H1 (cell line): ENCODE measurements at regions not wholly inside any gene's neighbourhood (a gene's known extent, or its start where the extent isn't known, plus 50 kb on each side); places are given as distances from the start of the nearest gene placed in this dataset.

Source experiments
- CTCF ChIA-PET: fragments of 300-600 bp; sonication (Branson Sonifier 250); formaldehyde crosslinking; loops from one replicate; lab custom pipeline; 2021; ENCODE audit not compliant: partially characterized antibody; lab: Charles Lee
- POLR2A ChIA-PET: fragments of 300-600 bp; sonication (Branson Sonifier 250); formaldehyde crosslinking; loops from one replicate; lab custom pipeline; 2021; ENCODE audit warnings: inconsistent platforms; ENCODE audit not compliant: partially characterized antibody; lab: Charles Lee
- DNase-seq, 2 experiments: peaks; one replicate each; pipeline versions ENCODE4 v3.0.0 to v3.0.0-alpha.2; 2010 to 2022; ENCODE audit warnings: low spot score in 2 of 2, low read depth in 1 of 2, mixed read lengths in 1 of 2
- FAIRE-seq: peaks from 2 replicates; lab custom pipeline; 2011; peaks lifted over from hg19 to GRCh38; lab: Jason Lieb, UNC
- H2AFZ ChIP-seq: 2 replicates; pipeline ENCODE4 v1.8.1; 2012; ENCODE audit warnings: low read length, inconsistent platforms
- H2AK5ac ChIP-seq: 2 replicates; pipeline ENCODE4 v1.6.1; 2013; ENCODE audit warnings: low read depth, low read length
- H2BK120ac ChIP-seq: replicated peaks from 2 replicates; pipeline ENCODE3; 2013; ENCODE audit warnings: low read depth, low read length, inconsistent platforms
- H2BK12ac ChIP-seq: 2 replicates; pipeline ENCODE4 v1.6.1; 2013; ENCODE audit warnings: low read depth, low read length
- H2BK15ac ChIP-seq: 2 replicates; pipeline ENCODE4 v1.6.1; 2013; ENCODE audit warnings: low read length
- H2BK20ac ChIP-seq: 2 replicates; pipeline ENCODE4 v1.6.1; 2013; ENCODE audit warnings: low read length
- H2BK5ac ChIP-seq: 2 replicates; pipeline ENCODE4 v1.6.1; 2013; ENCODE audit warnings: low read depth, low read length
- H3K14ac ChIP-seq: 2 replicates; pipeline ENCODE4 v1.6.1; 2013; ENCODE audit warnings: inconsistent platforms; ENCODE audit not compliant: insufficient read length
- H3K18ac ChIP-seq: 2 replicates; pipeline ENCODE4 v1.6.1; 2013; ENCODE audit warnings: low read length; ENCODE audit errors: extremely low read depth
- H3K23ac ChIP-seq: 2 replicates; pipeline ENCODE4 v1.6.1; 2013; ENCODE audit warnings: inconsistent platforms; ENCODE audit not compliant: insufficient read length
- H3K23me2 ChIP-seq: 2 replicates; pipeline ENCODE4 v1.6.1; 2013; ENCODE audit warnings: low read depth, low read length
- H3K27ac ChIP-seq: 2 replicates; pipeline ENCODE4 v1.6.1; 2011; ENCODE audit warnings: low read depth, low read length, inconsistent platforms
- H3K27me3 ChIP-seq, 4 experiments: replicated peaks in 1 of 4; 1 replicate in 1 of 4; 2 replicates in 3 of 4; pipeline versions ENCODE4 v1.6.1 to v1.8.1; 2011 to 2013; ENCODE audit warnings: low read length in 3 of 4, mild to moderate bottlenecking in 3 of 4, inconsistent platforms in 2 of 4, mixed read lengths in 2 of 4, moderate library complexity in 1 of 4; ENCODE audit not compliant: control insufficient read depth in 3 of 4, insufficient read depth in 3 of 4; ENCODE audit errors: extremely low read depth in 1 of 4
- H3K36me3 ChIP-seq, 4 experiments: 2 replicates each; pipeline versions ENCODE4 v1.6.1 to v1.8.1; 2011 to 2013; ENCODE audit warnings: mild to moderate bottlenecking in 4 of 4, low read length in 3 of 4, moderate library complexity in 2 of 4, control low read depth in 1 of 4, inconsistent platforms in 1 of 4; ENCODE audit not compliant: insufficient read depth in 4 of 4, control insufficient read depth in 2 of 4
- H3K4ac ChIP-seq: replicated peaks from 2 replicates; pipeline ENCODE3; 2013; ENCODE audit warnings: low read length, low read depth, mixed read lengths, inconsistent platforms; ENCODE audit not compliant: insufficient read length
- H3K4me1 ChIP-seq, 4 experiments: replicated peaks in 1 of 4; 1 replicate in 1 of 4; 2 replicates in 3 of 4; pipeline versions ENCODE4 v1.6.1 to v1.8.1; 2011 to 2013; ENCODE audit warnings: low read length in 3 of 4, inconsistent platforms in 2 of 4, mixed read lengths in 1 of 4; ENCODE audit not compliant: insufficient read depth in 4 of 4, control insufficient read depth in 3 of 4
- H3K4me2 ChIP-seq, 2 experiments: 2 replicates each; pipeline versions ENCODE4 v1.6.1 to v1.8.1; 2011 to 2013; ENCODE audit warnings: low read depth in 2 of 2, low read length in 2 of 2, control low read depth in 1 of 2, inconsistent platforms in 1 of 2, mild to moderate bottlenecking in 1 of 2; ENCODE audit not compliant: insufficient read depth in 1 of 2
- H3K4me3 ChIP-seq, 4 experiments: fragments of 200-600, 300-600 bp in 1 of 4; sonication (generic), shearing (Covaris generic), sonication (Bioruptor Twin) in 1 of 4; 2 replicates each; pipeline versions ENCODE4 v1.5.1 to v1.8.1; 2011 to 2016; ENCODE audit warnings: low read length in 4 of 4, low read depth in 3 of 4, control low read depth in 2 of 4, inconsistent platforms in 2 of 4, mild to moderate bottlenecking in 2 of 4, mixed read lengths in 1 of 4, moderate library complexity in 1 of 4; ENCODE audit not compliant: insufficient read depth in 2 of 4; ENCODE audit errors: extremely low read depth in 1 of 4
- H3K56ac ChIP-seq: replicated peaks from 2 replicates; pipeline ENCODE3; 2013; ENCODE audit warnings: low read depth, mild to moderate bottlenecking, mixed read lengths, low read length, inconsistent platforms; ENCODE audit not compliant: insufficient read length
- H3K79me1 ChIP-seq: 2 replicates; pipeline ENCODE4 v1.6.1; 2013; ENCODE audit warnings: low read depth, low read length, control low read depth
- H3K79me2 ChIP-seq, 2 experiments: 2 replicates each; pipeline versions ENCODE4 v1.6.1 to v1.8.1; 2012 to 2013; ENCODE audit warnings: low read length in 2 of 2, mild to moderate bottlenecking in 2 of 2, inconsistent platforms in 1 of 2; ENCODE audit not compliant: insufficient read depth in 2 of 2, control insufficient read depth in 1 of 2
- H3K9ac ChIP-seq, 4 experiments: replicated peaks in 1 of 4; 1 replicate in 1 of 4; 2 replicates in 3 of 4; pipeline versions ENCODE4 v1.6.1 to v1.8.1; 2011 to 2013; ENCODE audit warnings: low read depth in 3 of 4, low read length in 3 of 4, control low read depth in 2 of 4, mild to moderate bottlenecking in 2 of 4, moderate library complexity in 2 of 4, inconsistent platforms in 1 of 4; ENCODE audit errors: extremely low read depth in 1 of 4
- H3K9me3 ChIP-seq, 2 experiments: 2 replicates each; pipeline versions ENCODE4 v1.6.1 to v1.8.1; 2012 to 2013; ENCODE audit warnings: mild to moderate bottlenecking in 2 of 2, moderate library complexity in 2 of 2, control low read depth in 1 of 2, inconsistent platforms in 1 of 2, low read depth in 1 of 2, low read length in 1 of 2, mixed read lengths in 1 of 2; ENCODE audit not compliant: insufficient read depth in 2 of 2
- H4K20me1 ChIP-seq, 2 experiments: replicated peaks in 1 of 2; 2 replicates each; pipeline versions ENCODE3 to v1.8.1; 2011 to 2013; ENCODE audit warnings: inconsistent platforms in 2 of 2, low read length in 2 of 2, mild to moderate bottlenecking in 1 of 2; ENCODE audit not compliant: insufficient read depth in 2 of 2, control insufficient read depth in 1 of 2
- H4K5ac ChIP-seq: 2 replicates; pipeline ENCODE4 v1.6.1; 2013; ENCODE audit warnings: low read length, low read depth, mixed read lengths, inconsistent platforms; ENCODE audit not compliant: insufficient read length
- H4K8ac ChIP-seq: 2 replicates; pipeline ENCODE4 v1.8.0; 2013; ENCODE audit warnings: mild to moderate bottlenecking, moderate library complexity, low read length, inconsistent platforms; ENCODE audit not compliant: insufficient read depth; ENCODE audit errors: extremely low read depth
- H4K91ac ChIP-seq: replicated peaks from 2 replicates; pipeline ENCODE3; 2013; ENCODE audit warnings: low read length, mixed read lengths, inconsistent platforms; ENCODE audit not compliant: insufficient read length
- CBX5 ChIP-seq: fragments of 300-800, 300-1000 bp; sonication (generic); IDR thresholded peaks from 2 replicates; pipeline ENCODE4 v1.7.1; 2016; ENCODE audit warnings: antibody characterized with exemption, low read length, low read depth
- CHD1 ChIP-seq: IDR thresholded peaks from 2 replicates; pipeline ENCODE4 v1.6.1; 2012; ENCODE audit warnings: low read depth, low read length, improper control_type of control experiment
- WGBS, 2 experiments: shearing (Covaris generic) in 1 of 2; methylation state at CpG; one replicate each; pipeline versions ENCODE4 v1.1.6 to v1.1.7; 2013 to 2015; ENCODE audit warnings: low lambda C conversion rate in 2 of 2, mixed read lengths in 2 of 2, inconsistent platforms in 1 of 2, low coverage in 1 of 2, missing lambda C conversion rate in 1 of 2; ENCODE audit not compliant: insufficient replicate concordance in 2 of 2, insufficient coverage in 1 of 2, insufficient read length in 1 of 2; ENCODE audit errors: extremely low coverage in 1 of 2, missing lambda C conversion rate in 1 of 2; 5-methylcytosine and 5-hydroxymethylcytosine counted together

DNA sequence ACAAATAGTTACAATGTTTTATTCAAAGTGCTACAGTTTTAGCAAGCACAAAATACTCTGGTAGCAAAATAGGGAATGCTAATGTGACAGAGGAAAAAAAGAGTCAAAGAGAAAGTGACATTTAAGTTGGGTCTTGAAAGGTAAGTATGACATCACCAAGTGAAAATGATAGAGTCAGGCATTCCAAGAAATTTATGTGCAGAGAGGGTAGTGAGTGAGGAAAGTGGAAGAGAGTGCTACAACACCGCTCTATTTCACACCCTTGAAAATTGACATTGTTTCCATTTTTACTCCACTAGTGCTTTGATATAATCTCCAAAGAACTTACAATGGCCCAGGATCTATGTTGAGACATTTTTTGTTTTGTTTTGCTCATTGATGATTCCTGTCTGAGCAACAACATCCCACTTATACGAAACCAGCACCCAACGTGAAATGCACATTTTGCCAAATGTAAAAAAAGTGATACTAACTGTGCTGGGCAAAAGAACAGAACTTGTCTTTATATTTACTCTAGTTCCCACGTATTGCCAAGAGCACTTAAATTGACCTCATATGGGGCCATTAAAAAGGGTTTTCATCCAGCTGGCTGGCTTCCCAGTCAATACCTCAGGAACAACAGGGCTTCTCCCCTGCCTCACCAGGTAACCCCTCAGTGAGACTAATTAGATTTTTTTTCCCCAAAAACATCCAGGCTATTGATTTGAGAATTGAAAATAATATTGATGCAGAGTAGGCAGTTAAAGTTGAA lies 206.3 kb upstream of the NR5A2 start:
- no peak overlapping the region for H4K8ac ChIP-seq
- no peak overlapping the region for H4K91ac ChIP-seq
- H3K27me3 ChIP-seq, result no peaks in the 10 kb centered on the region
- no peaks in the 10 kb centered on the region for H3K79me2 ChIP-seq
- no peak overlapping the region for H3K9ac ChIP-seq
- H3K18ac ChIP-seq, result no peak overlapping the region
- H3K4me2 ChIP-seq, result no peak overlapping the region
- no peak overlapping the region for H2BK12ac ChIP-seq
- H3K23me2 ChIP-seq, result no peaks in the 10 kb centered on the region
- no peaks in the 10 kb centered on the region for H3K36me3 ChIP-seq
- H3K9me3 ChIP-seq, result no peaks in the 10 kb centered on the region
- no peak overlapping the region for H2BK15ac ChIP-seq
- no peak overlapping the region for H4K5ac ChIP-seq
- no peak overlapping the region for H2BK5ac ChIP-seq
- H2AFZ ChIP-seq, result no peak overlapping the region
- H2BK120ac ChIP-seq, result no peak overlapping the region
- H3K79me1 ChIP-seq, result no peaks in the 10 kb centered on the region
- WGBS, 2 experiments, result 81% methylated on average over 4 of the region's 4 CpGs; no CpG with 5 or more reads in 1 of the 2 experiments
- H2AK5ac ChIP-seq, result no peak overlapping the region
- CTCF ChIA-PET, result no interaction called here
- H2BK20ac ChIP-seq, result no peak overlapping the region
- TF ChIP-seq CHD1 (no peak), CBX5 (no peak)
- TF ChIP-seq, all 59 proteins: peak for 0
- Histone ChIP-seq H3K56ac (no peak overlapping the region), H3K4me1 (no peaks in the 10 kb centered on the region), H3K23ac (no peak overlapping the region), H3K4ac (no peak overlapping the region), H3K14ac (no peak overlapping the region), H3K4me3 (no peak overlapping the region), H3K27ac (no peak overlapping the region), H4K20me1 (no peaks in the 10 kb centered on the region)
- DNase-seq, result no peak
- POLR2A ChIA-PET, result no interaction called here
- FAIRE-seq, result no peak
